HEK293T (cell line): ENCODE measurements at regions not wholly inside any gene's neighbourhood (a gene's known extent, or its start where the extent isn't known, plus 50 kb on each side); places are given as distances from the start of the nearest gene placed in this dataset.

ENCODE experiments used
- CTCF ChIA-PET: fragments of 350-600 bp; formaldehyde crosslinking; extraction: SDS; loops from one replicate; lab custom pipeline; 2021; ENCODE audit warnings: antibody characterized with exemption, inconsistent platforms; lab: Yijun Ruan, JAX
- POLR2A ChIA-PET: fragments of 350-600 bp; formaldehyde crosslinking; extraction: SDS; loops from one replicate; lab custom pipeline; 2020; ENCODE audit warnings: antibody characterized with exemption, inconsistent platforms; lab: Yijun Ruan, JAX
- DNase-seq: peaks from one replicate; pipeline ENCODE4 v3.0.0; 2012; ENCODE audit warnings: mixed read lengths; ENCODE audit errors: extremely low spot score
- ARNT ChIP-seq: fragments of 450-650 bp; IDR thresholded peaks from 2 replicates; pipeline ENCODE4 v1.6.1; 2017; ENCODE audit warnings: mild to moderate bottlenecking
- BHLHE40 ChIP-seq: fragments of 450-650 bp; IDR thresholded peaks from 2 replicates; pipeline ENCODE4 v1.6.1; 2016; ENCODE audit warnings: mild to moderate bottlenecking, moderate library complexity, borderline replicate concordance
- CTBP1 ChIP-seq: fragments of 450-650 bp; IDR thresholded peaks from 2 replicates; pipeline ENCODE4 v1.6.1; 2016; ENCODE audit warnings: borderline replicate concordance
- ELF4 ChIP-seq: fragments of 450-650 bp; IDR thresholded peaks from 2 replicates; pipeline ENCODE4 v1.6.1; 2017; ENCODE audit warnings: antibody characterized with exemption
- FOXA1 ChIP-seq: fragments of 450-650 bp; IDR thresholded peaks from 2 replicates; pipeline ENCODE4 v1.6.1; 2016; ENCODE audit warnings: mild to moderate bottlenecking
- FOXK2 ChIP-seq: fragments of 450-650 bp; IDR thresholded peaks from 2 replicates; pipeline ENCODE4 v1.6.1; 2016; ENCODE audit warnings: mild to moderate bottlenecking
- FOXM1 ChIP-seq: fragments of 450-650 bp; IDR thresholded peaks from 2 replicates; pipeline ENCODE4 v1.6.1; 2017; ENCODE audit warnings: mild to moderate bottlenecking, borderline replicate concordance
- HDGF ChIP-seq: fragments of 450-650 bp; IDR thresholded peaks from 2 replicates; pipeline ENCODE4 v1.6.1; 2017; ENCODE audit warnings: antibody characterized with exemption, borderline replicate concordance
- L3MBTL2 ChIP-seq: fragments of 450-650 bp; conservative IDR thresholded peaks from 2 replicates; pipeline ENCODE4 v1.6.1; 2016; ENCODE audit warnings: mild to moderate bottlenecking
- LEF1 ChIP-seq: fragments of 450-650 bp; IDR thresholded peaks from 2 replicates; pipeline ENCODE4 v1.6.1; 2017; ENCODE audit warnings: mild to moderate bottlenecking, borderline replicate concordance
- NFRKB ChIP-seq: fragments of 450-650 bp; IDR thresholded peaks from 2 replicates; pipeline ENCODE4 v1.6.1; 2016; ENCODE audit warnings: mild to moderate bottlenecking, moderate library complexity
- SP1 ChIP-seq: fragments of 450-650 bp; IDR thresholded peaks from 2 replicates; pipeline ENCODE4 v1.6.1; 2017
- SUZ12 ChIP-seq: fragments of 450-650 bp; IDR thresholded peaks from 2 replicates; pipeline ENCODE4 v1.6.1; 2016; ENCODE audit warnings: mild to moderate bottlenecking
- TARDBP ChIP-seq: fragments of 450-650 bp; IDR thresholded peaks from 2 replicates; pipeline ENCODE4 v1.6.1; 2016
- ZNF384 ChIP-seq: fragments of 450-650 bp; IDR thresholded peaks from 2 replicates; pipeline ENCODE4 v1.6.1; 2016
- TF ChIP-seq, protein P1 (sequence below): fragments of 450-650 bp; IDR thresholded peaks from 2 replicates; pipeline ENCODE4 v1.6.1; 2016

DNA sequence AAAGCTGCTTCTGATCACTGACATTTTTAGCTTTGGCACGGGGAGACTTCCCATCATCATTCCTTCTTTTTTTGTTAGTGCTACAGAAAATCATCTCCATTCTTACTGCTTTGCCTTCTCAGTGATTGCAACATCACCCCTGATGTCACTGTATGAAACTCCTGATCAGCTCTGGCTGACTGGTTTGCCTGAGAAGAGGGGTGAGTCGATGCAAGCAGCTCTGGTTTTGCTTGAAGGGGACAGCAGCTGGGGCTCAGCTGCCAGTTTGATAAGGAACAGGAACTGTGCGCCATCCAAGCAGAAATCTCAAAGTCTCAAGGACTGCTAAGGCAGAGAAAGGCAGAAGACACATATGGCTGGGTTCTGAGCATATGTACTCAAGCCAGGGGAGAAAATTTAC lies 808.5 kb upstream of the CELF2 start:
- ChIA-PET CTCF (no interaction called here), POLR2A (no interaction called here)
- no peak for TF ChIP-seq SUZ12
- no peak for TF ChIP-seq ZNF384
- TF ChIP-seq CTBP1 = no peak
- no peak for TF ChIP-seq NFRKB
- no peak for TF ChIP-seq TARDBP
- no peak for TF ChIP-seq HDGF
- no peak for TF ChIP-seq LEF1
- TF ChIP-seq FOXK2 = no peak
- no peak for TF ChIP-seq ELF4
- TF ChIP-seq L3MBTL2 = no peak
- DNase-seq = no peak

DNA sequence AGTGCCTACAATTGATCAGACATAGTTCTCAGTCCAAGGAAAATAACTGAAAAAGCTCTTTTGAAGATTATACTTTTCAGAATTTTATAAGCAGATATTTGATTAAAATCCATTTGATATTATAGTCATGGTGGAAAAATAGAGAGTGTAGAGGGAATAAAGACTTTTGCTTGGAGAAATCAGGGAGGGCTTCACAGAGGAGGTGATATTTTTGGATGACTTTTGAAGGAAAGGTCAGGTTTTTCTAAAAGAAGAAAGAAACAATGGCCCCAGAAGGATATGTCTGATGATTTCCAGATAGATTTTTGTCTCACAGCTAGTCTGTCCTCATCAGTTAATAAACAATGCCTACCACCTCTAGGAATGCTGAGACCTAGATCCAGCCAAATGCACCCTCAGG lies 806.3 kb upstream of the CELF2 start:
- CTCF ChIA-PET = no interaction called here
- TF ChIP-seq BHLHE40 (no peak), LEF1 (no peak), L3MBTL2 (no peak), NFRKB (no peak)
- no peak for DNase-seq
- POLR2A ChIA-PET = no interaction called here

DNA sequence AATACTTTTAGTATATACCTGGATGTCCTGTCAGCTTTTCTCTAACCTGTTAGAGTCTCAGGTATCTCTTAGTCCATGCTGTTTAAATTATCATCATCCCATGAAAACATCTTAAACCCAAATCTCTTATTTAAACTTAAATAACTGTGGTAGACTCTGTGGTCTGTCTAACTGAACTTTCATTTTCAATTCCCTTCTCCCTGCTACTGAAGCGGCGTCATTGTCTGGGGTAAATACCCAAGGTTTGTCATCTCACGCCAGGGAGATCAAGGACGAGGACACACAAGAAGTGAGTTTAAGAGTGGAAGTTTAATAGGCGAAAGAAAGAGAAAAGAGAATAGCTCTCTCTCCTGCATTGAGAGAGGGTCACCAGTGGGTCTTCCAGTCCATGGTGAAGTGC lies 804.4 kb upstream of the CELF2 start:
- CTCF ChIA-PET = no interaction called here
- POLR2A ChIA-PET = no interaction called here
- no peak for DNase-seq
- TF ChIP-seq BHLHE40 = no peak
- no peak for TF ChIP-seq NFRKB
- no peak for TF ChIP-seq LEF1
- no peak for TF ChIP-seq FOXK2
- TF ChIP-seq FOXA1 = no peak
- no peak for TF ChIP-seq CTBP1
- TF ChIP-seq FOXM1 = no peak
- TF ChIP-seq, protein P1, sequence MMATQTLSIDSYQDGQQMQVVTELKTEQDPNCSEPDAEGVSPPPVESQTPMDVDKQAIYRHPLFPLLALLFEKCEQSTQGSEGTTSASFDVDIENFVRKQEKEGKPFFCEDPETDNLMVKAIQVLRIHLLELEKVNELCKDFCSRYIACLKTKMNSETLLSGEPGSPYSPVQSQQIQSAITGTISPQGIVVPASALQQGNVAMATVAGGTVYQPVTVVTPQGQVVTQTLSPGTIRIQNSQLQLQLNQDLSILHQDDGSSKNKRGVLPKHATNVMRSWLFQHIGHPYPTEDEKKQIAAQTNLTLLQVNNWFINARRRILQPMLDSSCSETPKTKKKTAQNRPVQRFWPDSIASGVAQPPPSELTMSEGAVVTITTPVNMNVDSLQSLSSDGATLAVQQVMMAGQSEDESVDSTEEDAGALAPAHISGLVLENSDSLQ = no peak
- no peak for TF ChIP-seq ARNT
- no peak for TF ChIP-seq SUZ12
- TF ChIP-seq TARDBP = no peak
- TF ChIP-seq L3MBTL2 = no peak
- no peak for TF ChIP-seq SP1
- TF ChIP-seq ZNF384 = no peak
- no peak for TF ChIP-seq ELF4
- no peak for TF ChIP-seq HDGF

DNA sequence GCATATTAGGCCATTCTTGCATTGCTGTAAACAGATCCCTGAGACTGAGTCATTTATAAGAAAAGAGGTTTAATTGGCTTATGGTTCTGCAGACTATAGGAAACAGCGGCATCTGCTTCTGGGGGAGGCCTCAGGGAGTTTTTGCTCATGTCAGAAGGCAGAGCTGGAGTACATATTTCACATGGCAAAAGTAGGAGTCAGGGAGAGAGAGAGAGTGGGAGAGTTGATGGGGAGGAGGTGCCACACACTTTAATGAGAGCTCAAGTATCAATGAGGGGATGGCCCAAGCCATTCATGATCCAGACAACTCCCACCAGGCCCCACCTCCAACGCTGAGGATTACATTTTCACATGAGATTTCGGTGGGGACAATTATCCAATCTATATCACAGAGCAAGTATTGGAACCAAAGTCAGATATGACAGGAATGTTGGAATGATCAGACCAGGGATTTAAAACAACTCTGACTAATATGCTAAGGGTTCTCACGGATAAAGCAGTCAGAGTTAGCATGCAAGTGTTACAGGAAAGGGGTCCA lies 795.3 kb upstream of the CELF2 start:
- no peak for DNase-seq
- TF ChIP-seq L3MBTL2 = no peak
- TF ChIP-seq FOXA1 = no peak
- TF ChIP-seq ARNT = no peak
- ChIA-PET POLR2A (no interaction called here), CTCF (no interaction called here)

DNA sequence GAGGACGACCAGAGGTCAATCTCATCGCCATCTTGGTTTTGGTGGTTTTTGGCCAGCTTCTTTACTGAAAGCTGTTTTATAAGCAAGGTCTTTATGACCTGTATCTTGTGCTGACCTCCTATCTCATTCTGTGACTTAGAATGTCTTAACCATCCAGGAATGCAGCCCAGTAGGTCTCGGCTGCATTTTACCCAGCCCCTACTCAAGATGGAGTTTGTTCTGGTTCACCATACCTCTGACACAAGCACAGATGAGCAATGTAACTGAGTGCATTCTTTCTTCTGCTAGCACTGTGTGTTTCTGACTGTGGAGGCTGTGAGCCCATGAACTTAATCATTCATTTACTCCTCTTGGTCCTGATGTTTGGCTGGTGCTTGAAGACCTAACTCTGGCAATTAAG lies 794.5 kb upstream of the CELF2 start:
- no peak for DNase-seq
- TF ChIP-seq SUZ12 (no peak), FOXA1 (no peak), SP1 (no peak), LEF1 (no peak), L3MBTL2 (no peak), CTBP1 (no peak), ELF4 (no peak), TARDBP (no peak), ZNF384 (no peak), HDGF (no peak), ARNT (no peak), BHLHE40 (no peak), FOXM1 (no peak), FOXK2 (no peak), NFRKB (no peak)
- TF ChIP-seq, protein P1 = no peak
- POLR2A ChIA-PET = no interaction called here

DNA sequence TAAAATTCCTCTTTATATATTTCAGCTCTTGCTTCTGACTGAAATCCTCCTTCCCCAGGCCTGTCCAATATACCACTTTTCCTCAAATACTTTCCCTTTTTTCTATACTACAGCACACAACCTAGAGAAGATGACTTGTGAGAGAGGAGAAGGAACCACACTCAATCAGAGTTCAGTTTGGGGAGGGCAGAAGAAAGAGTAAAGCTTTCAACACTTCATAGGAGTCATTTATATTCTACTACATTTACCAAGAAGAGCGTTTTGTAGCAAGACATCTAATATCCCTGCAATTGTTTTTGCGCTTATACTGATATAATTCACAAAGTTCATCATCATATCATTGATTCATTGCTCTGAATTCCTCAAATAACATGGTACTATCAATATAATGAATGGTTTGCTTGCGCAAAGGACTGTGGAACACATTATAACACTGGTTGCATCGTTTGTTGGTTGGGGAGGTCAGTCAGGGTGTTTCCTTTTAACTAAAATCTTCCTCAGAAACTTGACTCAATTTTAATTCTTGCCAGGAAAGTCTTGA lies 792.5 kb upstream of the CELF2 start:
- no peak for TF ChIP-seq ARNT
- TF ChIP-seq, protein P1 = no peak
- no peak for TF ChIP-seq TARDBP
- no peak for TF ChIP-seq FOXM1
- TF ChIP-seq LEF1 = no peak
- no peak for TF ChIP-seq ZNF384
- TF ChIP-seq NFRKB = no peak
- no peak for TF ChIP-seq BHLHE40
- TF ChIP-seq ELF4 = no peak
- no peak for TF ChIP-seq SUZ12
- TF ChIP-seq FOXA1 = no peak
- TF ChIP-seq FOXK2 = no peak
- no peak for TF ChIP-seq CTBP1
- no peak for TF ChIP-seq HDGF
- TF ChIP-seq SP1 = no peak
- no peak for TF ChIP-seq L3MBTL2
- ChIA-PET POLR2A (no interaction called here), CTCF (no interaction called here)
- no peak for DNase-seq

More for the DNA sequence above, 794.5 kb upstream of the CELF2 start:
- CTCF ChIA-PET = no interaction called here

DNA sequence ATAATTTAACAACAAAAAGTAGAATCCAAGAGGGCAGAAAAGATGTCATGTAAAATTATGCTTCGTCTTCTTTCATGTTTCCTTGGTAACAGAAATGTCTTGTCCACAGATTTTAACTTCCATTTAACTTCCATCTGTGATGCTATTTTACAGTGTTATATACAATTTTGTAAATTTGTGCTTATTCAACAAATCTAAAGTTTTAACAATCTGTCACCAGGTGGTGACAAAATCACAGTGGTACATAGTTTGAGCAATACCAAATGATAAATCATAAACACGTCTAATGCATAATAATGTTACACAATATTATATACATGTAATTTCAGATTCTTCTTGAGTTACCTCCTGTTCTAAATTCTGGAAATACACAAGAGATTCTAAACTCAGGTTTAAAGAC lies 784.4 kb upstream of the CELF2 start:
- ChIA-PET CTCF (no interaction called here), POLR2A (no interaction called here)
- TF ChIP-seq ELF4 (no peak), L3MBTL2 (no peak), LEF1 (no peak), FOXM1 (no peak), FOXA1 (no peak), FOXK2 (no peak), SUZ12 (no peak), ZNF384 (no peak), SP1 (no peak), NFRKB (no peak), ARNT (no peak), BHLHE40 (no peak), TARDBP (no peak), CTBP1 (no peak), HDGF (no peak)
- TF ChIP-seq, protein P1 = no peak
- DNase-seq = no peak
